H7 (cell line): ENCODE measurements at regions not wholly inside any gene's neighbourhood (a gene's known extent, or its start where the extent isn't known, plus 50 kb on each side); places are given as distances from the start of the nearest gene placed in this dataset.

Source experiments
- DNase-seq: peaks from one replicate; pipeline ENCODE4 v3.0.0; 2012
- H3K27me3 ChIP-seq: 2 replicates; pipeline ENCODE4 v1.6.0; 2011; ENCODE audit warnings: mild to moderate bottlenecking, low read length; ENCODE audit not compliant: control insufficient read depth, insufficient read depth
- H3K36me3 ChIP-seq: replicated peaks from 2 replicates; pipeline ENCODE4 v1.5.1; 2011; ENCODE audit warnings: low read length; ENCODE audit not compliant: control insufficient read depth, insufficient read depth
- H3K4me3 ChIP-seq: 2 replicates; pipeline ENCODE4 v1.5.1; 2011; ENCODE audit warnings: low read depth, mild to moderate bottlenecking, control low read depth, low read length, moderate library complexity; ENCODE audit not compliant: insufficient read depth

GRCh38 chr11:15657264-15657663 is 542.5 kb downstream of the INSC start:
- H3K27me3 ChIP-seq = no peaks in the 10 kb centered on the region
- no peaks in the 10 kb centered on the region for H3K36me3 ChIP-seq
- DNase-seq = no peak
- H3K4me3 ChIP-seq = no peak overlapping the region

GRCh38 chr11:15660496-15660895 is 545.8 kb downstream of the INSC start:
- Histone ChIP-seq H3K27me3 (no peaks in the 10 kb centered on the region), H3K4me3 (no peak overlapping the region), H3K36me3 (no peaks in the 10 kb centered on the region)
- no peak for DNase-seq

GRCh38 chr11:15662285-15662684 is 547.6 kb downstream of the INSC start:
- no peak overlapping the region for H3K4me3 ChIP-seq
- no peaks in the 10 kb centered on the region for H3K27me3 ChIP-seq
- DNase-seq = no peak
- H3K36me3 ChIP-seq = no peaks in the 10 kb centered on the region

- H3K36me3 ChIP-seq = no peaks in the 10 kb centered on the region
- no peak overlapping the region for H3K4me3 ChIP-seq
- no peaks in the 10 kb centered on the region for H3K27me3 ChIP-seq
- peak; percentile 40 for DNase-seq
These were observed 549.1 kb downstream of the INSC start for GRCh38 chr11:15663777-15664218.

GRCh38 chr11:15665368-15665871 is 550.7 kb downstream of the INSC start:
- DNase-seq = no peak
- Histone ChIP-seq H3K27me3 (no peaks in the 10 kb centered on the region), H3K4me3 (no peak overlapping the region), H3K36me3 (no peaks in the 10 kb centered on the region)

GRCh38 chr11:15667127-15667725 is 552.5 kb downstream of the INSC start:
- DNase-seq = no peak
- Histone ChIP-seq H3K36me3 (no peaks in the 10 kb centered on the region), H3K27me3 (no peaks in the 10 kb centered on the region), H3K4me3 (no peak overlapping the region)

GRCh38 chr11:15668718-15669117 is 554.0 kb downstream of the INSC start:
- H3K4me3 ChIP-seq = no peak overlapping the region
- no peak for DNase-seq
- H3K36me3 ChIP-seq = no peaks in the 10 kb centered on the region
- no peaks in the 10 kb centered on the region for H3K27me3 ChIP-seq

- Histone ChIP-seq H3K4me3 (no peak overlapping the region), H3K36me3 (no peaks in the 10 kb centered on the region), H3K27me3 (no peaks in the 10 kb centered on the region)
- no peak for DNase-seq
These were observed 555.9 kb downstream of the INSC start for GRCh38 chr11:15670520-15671070.

- no peaks in the 10 kb centered on the region for H3K27me3 ChIP-seq
- H3K4me3 ChIP-seq = no peak overlapping the region
- DNase-seq = no peak
- H3K36me3 ChIP-seq = no peaks in the 10 kb centered on the region
These were observed 556.5 kb downstream of the INSC start for GRCh38 chr11:15671216-15671615.

- no peak overlapping the region for H3K4me3 ChIP-seq
- no peak for DNase-seq
- no peaks in the 10 kb centered on the region for H3K36me3 ChIP-seq
- H3K27me3 ChIP-seq = no peaks in the 10 kb centered on the region
These were observed 558.1 kb downstream of the INSC start for GRCh38 chr11:15672825-15673224.

- no peak for DNase-seq
- H3K27me3 ChIP-seq = no peaks in the 10 kb centered on the region
- no peaks in the 10 kb centered on the region for H3K36me3 ChIP-seq
- no peak overlapping the region for H3K4me3 ChIP-seq
These were observed 558.7 kb downstream of the INSC start for GRCh38 chr11:15673408-15673831.

- DNase-seq = no peak
- no peaks in the 10 kb centered on the region for H3K36me3 ChIP-seq
- no peaks in the 10 kb centered on the region for H3K27me3 ChIP-seq
- no peak overlapping the region for H3K4me3 ChIP-seq
These were observed 560.0 kb downstream of the INSC start for GRCh38 chr11:15674756-15675155.

GRCh38 chr11:15675683-15676082 is 561.0 kb downstream of the INSC start:
- DNase-seq = no peak
- Histone ChIP-seq H3K4me3 (no peak overlapping the region), H3K27me3 (no peaks in the 10 kb centered on the region), H3K36me3 (no peaks in the 10 kb centered on the region)

- no peaks in the 10 kb centered on the region for H3K36me3 ChIP-seq
- no peaks in the 10 kb centered on the region for H3K27me3 ChIP-seq
- DNase-seq = no peak
- no peak overlapping the region for H3K4me3 ChIP-seq
These were observed 562.5 kb downstream of the INSC start for GRCh38 chr11:15677181-15677580.

GRCh38 chr11:15683528-15683927 is 568.8 kb downstream of the INSC start:
- DNase-seq = no peak
- Histone ChIP-seq H3K27me3 (no peaks in the 10 kb centered on the region), H3K36me3 (no peaks in the 10 kb centered on the region), H3K4me3 (no peak overlapping the region)
